Stomach (tissue), 4 donors: ENCODE measurements at regions not wholly inside any gene's neighbourhood (a gene's known extent, or its start where the extent isn't known, plus 50 kb on each side); places are given as distances from the start of the nearest gene placed in this dataset.

ENCODE experiments used
- EP300 ChIP-seq: sonication (generic); formaldehyde crosslinking; IDR thresholded peaks from one replicate; pipeline ENCODE4 v1.6.1; 2017; ENCODE audit warnings: antibody characterized with exemption
- POLR2A ChIP-seq, 4 donors: fragments of 450-650 bp; IDR thresholded peaks; one replicate each; pipeline ENCODE4 v1.6.1; 2016; ENCODE audit warnings: antibody characterized with exemption in 4 of 4, control low read depth in 2 of 4, mild to moderate bottlenecking in 1 of 4, moderate library complexity in 1 of 4
- POLR2AphosphoS5 ChIP-seq, 3 donors: sonication (generic); formaldehyde crosslinking; IDR thresholded peaks; one replicate each; pipeline ENCODE4 v1.6.1; 2016; ENCODE audit warnings: antibody characterized with exemption in 3 of 3
- TF ChIP-seq, protein P1 (sequence below), 7 experiments: fragments of 450-650 bp in 4 of 7; fragments of 200-600 bp in 3 of 7; sonication (generic) in 3 of 7; IDR thresholded peaks; one replicate each; pipeline ENCODE4 v1.5.1; 2016 to 2019; ENCODE audit warnings: antibody characterized with exemption in 7 of 7, control low read depth in 2 of 7, mild to moderate bottlenecking in 1 of 7

DNA sequence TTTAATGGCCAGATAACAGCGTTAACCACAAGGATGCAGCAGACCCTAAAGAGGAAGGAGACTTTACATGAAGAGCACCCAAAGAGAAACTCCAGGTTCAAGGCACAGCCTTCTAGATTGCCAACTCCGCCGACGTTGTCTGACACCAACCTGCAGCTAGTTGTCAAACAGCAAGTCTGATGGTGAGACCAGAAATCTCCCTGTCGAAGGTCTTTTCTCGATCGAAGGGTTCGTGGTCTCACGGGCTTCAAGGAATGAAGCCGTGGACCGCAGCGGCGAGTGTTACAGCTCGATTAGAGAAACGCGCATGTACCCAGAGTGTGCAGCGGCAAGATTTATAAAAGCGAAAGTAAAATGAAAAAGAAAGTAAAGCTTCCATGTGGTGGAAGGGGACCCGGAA, 656.3 kb downstream of the XIRP2 start:
- TF ChIP-seq POLR2A (IDR thresholded peaks at IDR 0.05) (no peak), EP300 (no peak), POLR2AphosphoS5 (IDR thresholded peaks at IDR 0.05) (no peak)
- TF ChIP-seq, protein P1, sequence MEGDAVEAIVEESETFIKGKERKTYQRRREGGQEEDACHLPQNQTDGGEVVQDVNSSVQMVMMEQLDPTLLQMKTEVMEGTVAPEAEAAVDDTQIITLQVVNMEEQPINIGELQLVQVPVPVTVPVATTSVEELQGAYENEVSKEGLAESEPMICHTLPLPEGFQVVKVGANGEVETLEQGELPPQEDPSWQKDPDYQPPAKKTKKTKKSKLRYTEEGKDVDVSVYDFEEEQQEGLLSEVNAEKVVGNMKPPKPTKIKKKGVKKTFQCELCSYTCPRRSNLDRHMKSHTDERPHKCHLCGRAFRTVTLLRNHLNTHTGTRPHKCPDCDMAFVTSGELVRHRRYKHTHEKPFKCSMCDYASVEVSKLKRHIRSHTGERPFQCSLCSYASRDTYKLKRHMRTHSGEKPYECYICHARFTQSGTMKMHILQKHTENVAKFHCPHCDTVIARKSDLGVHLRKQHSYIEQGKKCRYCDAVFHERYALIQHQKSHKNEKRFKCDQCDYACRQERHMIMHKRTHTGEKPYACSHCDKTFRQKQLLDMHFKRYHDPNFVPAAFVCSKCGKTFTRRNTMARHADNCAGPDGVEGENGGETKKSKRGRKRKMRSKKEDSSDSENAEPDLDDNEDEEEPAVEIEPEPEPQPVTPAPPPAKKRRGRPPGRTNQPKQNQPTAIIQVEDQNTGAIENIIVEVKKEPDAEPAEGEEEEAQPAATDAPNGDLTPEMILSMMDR (IDR thresholded peaks at IDR 0.05) = no peak
